D341Med (cell line): ENCODE measurements at regions not wholly inside any gene's neighbourhood (a gene's known extent, or its start where the extent isn't known, plus 50 kb on each side); places are given as distances from the start of the nearest gene placed in this dataset.
A peak's percentile ranks its signal among the peaks of the same experiment; 100 is the strongest.

Source experiments
- DNase-seq: peaks from one replicate; pipeline ENCODE4 v3.0.0; 2012; ENCODE audit warnings: low spot score

- DNase-seq = no peak
These were observed 73.6 kb upstream of the CAST start for GRCh38 chr5:96588539-96588938.

GRCh38 chr5:96590796-96591195 is 71.4 kb upstream of the CAST start:
- DNase-seq = no peak

GRCh38 chr5:96595300-96596090 is 66.7 kb upstream of the CAST start:
- peak; percentile 31 for DNase-seq

GRCh38 chr5:96597438-96598020 is 64.6 kb upstream of the CAST start:
- no peak for DNase-seq

GRCh38 chr5:96601200-96601599 is 61.0 kb upstream of the CAST start:
- no peak for DNase-seq

GRCh38 chr5:96601715-96602244 is 60.4 kb upstream of the CAST start:
- DNase-seq = peak; percentile 72

- no peak for DNase-seq
These were observed 59.4 kb upstream of the CAST start for GRCh38 chr5:96602776-96603175.

- DNase-seq = no peak
These were observed 56.9 kb upstream of the CAST start for GRCh38 chr5:96605144-96605837.

GRCh38 chr5:96609369-96609768 is 52.8 kb upstream of the CAST start:
- no peak for DNase-seq

- no peak for DNase-seq
These were observed 51.4 kb upstream of the CAST start for GRCh38 chr5:96610747-96611146.

GRCh38 chr5:96611946-96612345 is 50.2 kb upstream of the CAST start:
- no peak for DNase-seq
